Skin epidermis (tissue), 12 donors: ENCODE measurements at regions not wholly inside any gene's neighbourhood (a gene's known extent, or its start where the extent isn't known, plus 50 kb on each side); places are given as distances from the start of the nearest gene placed in this dataset.
"Not testable (repeated sequence)": the region's sequence is repeated elsewhere in the genome, so short reads cannot be mapped to it uniquely, and the experiment has no call there.

Experiments used
- H3K27ac ChIP-seq, 21 experiments: fragments of 200-600 bp; sonication (generic) in 11 of 21; one replicate each; pipeline ENCODE4 v1.5.0; 2020; ENCODE audit warnings: mild to moderate bottlenecking in 3 of 21, inconsistent platforms in 2 of 21, moderate library complexity in 2 of 21
- H3K4me3 ChIP-seq, 7 experiments: fragments of 200-600 bp; sonication (generic) in 2 of 7; one replicate each; pipeline ENCODE4 v1.5.0; 2020; ENCODE audit warnings: inconsistent platforms in 2 of 7, mild to moderate bottlenecking in 2 of 7, moderate library complexity in 1 of 7

GRCh38 chr9:17888066-17888465 is 309.2 kb downstream of the SH3GL2 start:
- no peak overlapping the region for H3K27ac ChIP-seq
- H3K4me3 ChIP-seq, result no peak overlapping the region

- H3K4me3 ChIP-seq, H3K27ac ChIP-seq: not testable (repeated sequence)
Observed at GRCh38 chr9:17888964-17889363, 310.1 kb downstream of the SH3GL2 start.

DNA sequence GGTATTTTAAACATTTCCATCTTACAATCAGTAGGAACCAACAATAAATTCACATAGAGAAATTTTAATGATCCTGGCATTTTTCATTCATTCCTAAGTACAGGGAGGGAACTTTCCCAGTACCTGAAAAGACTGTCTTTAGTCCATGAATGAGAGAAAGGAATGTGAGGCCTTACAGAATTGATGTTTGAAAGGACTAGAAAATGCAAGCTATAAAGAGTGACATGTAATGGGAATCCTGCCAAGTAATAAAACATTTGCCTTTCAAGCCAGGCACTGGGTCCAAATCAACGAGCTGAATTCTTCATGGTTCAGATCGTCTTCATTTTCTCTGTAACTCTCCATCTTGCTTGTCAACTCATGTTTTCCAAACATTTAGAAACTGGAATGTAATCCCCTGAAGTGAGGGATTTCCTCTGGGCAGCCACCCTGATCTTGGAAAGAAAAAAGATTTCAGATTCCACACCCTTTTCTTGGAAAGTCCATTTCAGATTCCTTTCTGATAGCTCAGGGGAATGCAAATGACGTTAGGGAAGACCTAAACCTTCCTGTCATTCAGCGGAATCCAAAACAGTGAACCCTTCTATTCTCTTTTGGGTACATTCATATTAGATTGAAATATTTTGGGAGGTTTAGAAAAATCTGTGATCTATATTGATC is 315.8 kb downstream of the SH3GL2 start:
- Histone ChIP-seq H3K27ac (no peak overlapping the region), H3K4me3 (no peak overlapping the region)

- Histone ChIP-seq H3K4me3 (no peak overlapping the region), H3K27ac (no peak overlapping the region)
Observed at GRCh38 chr9:17900606-17901005, 321.7 kb downstream of the SH3GL2 start.

- no peak overlapping the region for H3K27ac ChIP-seq
- H3K4me3 ChIP-seq, result no peak overlapping the region
Observed at GRCh38 chr9:17905366-17905765, 326.5 kb downstream of the SH3GL2 start.

- peak overlapping the region in 3 of 7 experiments; percentile 7 to 24 (median 12) for H3K4me3 ChIP-seq
- H3K27ac ChIP-seq, result no peak overlapping the region
Observed at GRCh38 chr9:17905781-17906175, 326.9 kb downstream of the SH3GL2 start.

DNA sequence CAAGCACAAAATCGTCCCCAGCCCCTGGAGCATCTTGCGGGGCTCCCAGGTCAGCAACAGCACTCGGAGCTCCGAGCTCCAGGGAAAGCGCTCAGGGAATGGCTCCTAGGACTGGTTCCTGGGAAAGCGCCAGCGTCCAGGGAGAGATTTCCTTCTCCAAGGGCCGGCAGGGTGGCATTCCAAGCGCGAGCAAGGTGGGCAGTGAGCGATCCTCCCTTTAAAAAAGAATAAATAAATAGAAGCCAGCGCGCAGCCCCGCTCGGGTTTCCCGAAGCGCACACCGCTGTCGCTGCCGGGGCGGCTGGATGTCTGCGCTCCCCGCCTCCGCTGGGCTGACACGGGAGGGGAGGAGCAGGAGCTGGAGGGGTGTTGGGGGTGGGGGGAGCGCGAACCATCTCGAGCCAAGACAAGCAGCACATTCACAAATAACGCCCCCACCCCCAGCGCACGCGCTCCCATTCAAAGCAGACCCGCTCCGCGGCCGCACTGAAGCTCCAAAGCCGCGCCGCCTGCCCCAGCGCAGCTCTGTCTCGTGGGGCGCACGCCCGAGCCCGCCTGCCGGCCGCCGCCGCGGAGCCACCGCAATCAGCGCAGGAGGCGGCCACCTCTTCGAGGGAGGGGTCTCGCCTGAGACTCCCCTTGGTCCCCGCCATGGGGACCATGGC is 327.4 kb downstream of the SH3GL2 start:
- Histone ChIP-seq H3K4me3 (peak overlapping the region in 3 of 7 experiments; percentile 7 to 24 (median 12)), H3K27ac (no peak overlapping the region)

- H3K27ac ChIP-seq, result no peak overlapping the region
- peak overlapping the region in 3 of 7 experiments; percentile 7 to 24 (median 12) for H3K4me3 ChIP-seq
Observed at GRCh38 chr9:17906841-17907778, 328.2 kb downstream of the SH3GL2 start.

- no peak overlapping the region for H3K4me3 ChIP-seq
- no peak overlapping the region for H3K27ac ChIP-seq
Observed at GRCh38 chr9:17907779-17908508, 329.1 kb downstream of the SH3GL2 start.

GRCh38 chr9:17926246-17926645 is 347.4 kb downstream of the SH3GL2 start:
- Histone ChIP-seq H3K27ac (no peak overlapping the region), H3K4me3 (no peak overlapping the region)

- H3K27ac ChIP-seq, result no peak overlapping the region
- no peak overlapping the region for H3K4me3 ChIP-seq
Observed at GRCh38 chr9:17927616-17928015, 348.8 kb downstream of the SH3GL2 start.

DNA sequence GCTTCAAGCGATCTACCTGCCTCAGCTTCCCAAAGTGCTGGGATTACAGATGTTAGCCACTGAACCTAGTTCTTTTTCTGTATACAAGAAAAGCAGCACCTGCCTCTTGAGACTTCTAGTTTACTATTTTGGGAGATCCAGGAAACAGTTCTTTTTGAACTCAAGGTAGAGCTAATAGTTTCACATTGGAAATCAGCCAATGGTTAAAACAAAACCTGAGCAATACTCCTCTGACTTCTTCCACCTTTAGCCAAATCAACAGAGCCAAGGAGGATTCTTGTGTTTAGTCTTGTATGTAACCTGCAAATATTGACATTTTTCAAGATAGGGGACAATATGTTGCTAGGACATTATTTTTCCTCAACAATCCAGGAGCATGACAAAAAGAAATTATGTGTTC is 349.4 kb downstream of the SH3GL2 start:
- no peak overlapping the region for H3K27ac ChIP-seq
- no peak overlapping the region for H3K4me3 ChIP-seq

DNA sequence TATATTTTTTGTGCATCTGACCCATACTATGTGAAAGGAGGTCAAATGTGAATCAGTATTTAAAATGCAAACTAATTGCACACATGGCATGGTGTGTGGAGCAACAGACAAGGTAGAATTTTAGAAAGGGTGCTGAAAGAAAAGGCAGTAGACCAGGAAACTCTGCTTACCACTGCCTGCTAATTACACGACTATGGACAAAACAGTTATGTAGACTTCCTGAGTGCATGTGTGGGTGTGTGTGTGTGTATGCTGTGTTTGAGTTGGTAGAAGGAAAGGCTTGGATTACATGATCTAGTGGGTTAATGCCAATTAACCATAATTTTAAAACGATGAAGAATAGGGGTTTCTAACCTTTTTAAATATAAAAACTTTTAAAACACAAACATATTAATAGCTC is 349.9 kb downstream of the SH3GL2 start:
- H3K4me3 ChIP-seq, result no peak overlapping the region
- H3K27ac ChIP-seq, result no peak overlapping the region

GRCh38 chr9:17929506-17929905 is 350.6 kb downstream of the SH3GL2 start:
- Histone ChIP-seq H3K4me3 (no peak overlapping the region), H3K27ac (no peak overlapping the region)

DNA sequence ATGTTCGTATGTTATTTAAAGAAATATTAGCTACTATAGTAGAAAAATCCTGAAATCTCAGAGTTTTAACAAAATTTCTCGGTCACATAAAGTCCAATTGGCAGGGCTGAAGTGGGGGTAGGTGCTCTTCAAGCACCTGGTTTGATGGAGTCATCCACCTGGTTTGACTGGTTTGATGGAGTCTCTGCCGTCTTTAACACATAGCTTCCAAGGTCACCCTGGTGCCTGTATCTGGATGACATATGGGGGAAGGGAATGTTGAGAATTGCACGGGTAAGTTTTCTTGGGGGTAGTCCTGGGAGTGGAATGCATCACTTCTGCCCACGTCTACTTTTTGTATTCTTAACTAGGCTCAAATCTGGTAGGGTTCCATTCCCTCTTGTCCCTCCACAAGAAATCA is 351.2 kb downstream of the SH3GL2 start:
- no peak overlapping the region for H3K4me3 ChIP-seq
- H3K27ac ChIP-seq, result no peak overlapping the region

- Histone ChIP-seq H3K4me3 (no peak overlapping the region), H3K27ac (no peak overlapping the region)
Observed at GRCh38 chr9:17936365-17936764, 357.5 kb downstream of the SH3GL2 start.

DNA sequence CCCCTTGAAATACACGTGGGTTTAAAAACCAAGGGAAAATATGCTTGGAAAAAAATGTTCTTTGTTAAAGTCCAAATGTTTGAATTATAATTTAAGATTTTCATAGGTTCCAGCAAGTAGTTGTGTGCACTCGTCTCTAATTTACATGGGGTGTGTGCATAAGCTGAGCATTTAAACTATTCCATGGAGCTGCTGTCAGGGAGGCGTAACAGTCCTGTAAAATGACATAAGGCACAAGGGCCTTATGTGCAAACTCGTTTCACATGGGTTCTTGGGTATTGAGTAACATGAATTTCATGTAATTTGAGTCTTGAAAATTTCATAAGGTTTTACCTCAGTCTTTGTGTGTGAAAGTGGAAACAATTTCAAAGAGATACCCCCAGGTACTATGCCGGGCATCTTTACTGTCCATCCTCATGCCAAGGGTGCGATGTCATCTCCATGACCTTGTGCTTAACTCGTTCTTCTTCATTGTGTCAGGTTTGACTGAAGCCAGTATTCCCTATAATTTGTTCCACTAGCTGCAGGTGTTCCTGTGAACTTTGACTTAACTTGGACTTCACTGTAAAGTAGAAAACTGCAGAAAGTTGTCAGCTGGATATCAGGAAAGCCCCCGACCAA is 359.3 kb downstream of the SH3GL2 start:
- no peak overlapping the region for H3K27ac ChIP-seq
- no peak overlapping the region for H3K4me3 ChIP-seq

- Histone ChIP-seq H3K4me3 (no peak overlapping the region), H3K27ac (no peak overlapping the region)
Observed at GRCh38 chr9:17942498-17942897, 363.6 kb downstream of the SH3GL2 start.

DNA sequence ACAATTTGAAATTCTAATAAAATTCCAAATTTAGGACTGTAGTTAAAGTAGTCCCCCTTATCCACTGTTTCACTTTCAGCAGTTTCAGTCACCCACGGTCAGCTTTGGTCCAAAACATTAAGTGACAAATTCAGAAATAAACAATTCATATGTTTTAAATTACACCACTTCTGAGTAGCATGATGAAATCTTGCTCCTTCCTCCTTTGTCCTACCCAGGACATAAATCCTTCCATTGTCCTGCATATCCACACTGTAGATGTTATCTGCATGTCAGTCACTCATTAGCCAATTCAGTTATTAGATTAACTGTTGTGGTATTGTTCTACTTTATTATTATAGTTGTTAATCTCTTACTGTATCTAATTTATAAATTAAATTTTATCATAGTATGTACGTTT is 376.5 kb downstream of the SH3GL2 start:
- no peak overlapping the region for H3K27ac ChIP-seq
- H3K4me3 ChIP-seq, result no peak overlapping the region

GRCh38 chr9:17958363-17958762 is 379.5 kb downstream of the SH3GL2 start:
- no peak overlapping the region for H3K4me3 ChIP-seq
- H3K27ac ChIP-seq, result no peak overlapping the region
